GM18502 (cell line): ENCODE measurements at regions not wholly inside any gene's neighbourhood (a gene's known extent, or its start where the extent isn't known, plus 50 kb on each side); places are given as distances from the start of the nearest gene placed in this dataset.

Experiments used
- ATAC-seq: cut with Tn5 transposase; IDR thresholded peaks from one replicate; pipeline ENCODE4 v1.9.1; 2021; ENCODE audit warnings: mild to moderate bottlenecking; ENCODE audit not compliant: unreplicated experiment, poor library complexity

DNA sequence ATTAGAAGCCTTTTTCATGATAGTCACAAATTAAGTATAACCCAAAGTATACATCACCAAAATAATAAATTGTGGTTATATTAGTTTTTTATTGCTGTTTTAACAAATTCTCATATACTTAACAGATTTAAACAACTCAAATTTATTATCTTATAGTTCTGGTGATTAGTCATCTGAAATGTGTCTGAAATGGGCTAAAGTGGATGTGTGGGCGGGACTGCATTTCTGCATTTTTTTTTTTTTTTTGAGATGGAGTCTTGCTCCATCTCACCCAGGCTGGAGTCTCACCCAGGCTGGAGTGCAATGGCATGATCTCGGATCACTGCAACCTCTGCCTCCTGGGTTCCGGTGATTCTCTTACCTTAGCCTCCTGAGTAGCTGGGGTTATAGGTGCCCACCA is 891.5 kb upstream of the CELF2 start:
- no peak for ATAC-seq

DNA sequence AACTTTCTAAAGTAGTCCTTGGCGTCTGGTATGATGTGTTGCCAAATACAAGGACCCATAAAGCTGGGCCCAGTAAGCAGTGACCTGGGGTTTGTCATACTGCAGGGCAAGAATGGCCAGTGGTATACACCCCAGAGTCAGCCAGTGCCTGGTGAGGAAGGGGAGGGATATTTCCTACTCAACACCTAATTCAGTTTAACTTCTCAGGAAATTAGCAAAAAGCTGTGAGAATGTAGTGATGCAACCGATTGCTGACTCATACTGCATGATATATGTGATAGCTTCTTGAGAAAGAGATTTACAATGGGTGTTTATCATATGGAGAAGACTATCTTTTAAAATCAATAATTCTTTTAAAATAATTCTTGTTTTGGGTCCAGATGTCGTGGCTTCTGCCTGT is 889.3 kb upstream of the CELF2 start:
- no peak for ATAC-seq

DNA sequence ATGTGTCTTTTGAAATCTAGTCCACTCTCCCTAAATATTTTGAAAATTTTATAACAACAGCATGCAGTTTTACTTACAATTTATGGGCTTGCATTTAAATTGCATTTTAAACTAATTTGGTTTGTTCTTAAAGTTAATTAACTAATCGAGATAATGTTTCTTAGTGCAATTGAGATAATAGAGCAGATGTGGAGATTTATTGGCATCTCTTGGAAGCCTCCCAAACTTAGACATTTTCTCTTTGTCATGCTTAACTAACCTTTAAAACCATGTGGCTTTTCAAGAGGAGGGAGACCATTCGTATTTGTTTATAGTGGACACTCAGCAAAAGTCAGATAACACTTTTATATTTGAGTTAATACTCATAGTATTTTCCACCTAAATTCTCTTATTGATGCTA is 887.0 kb upstream of the CELF2 start:
- ATAC-seq: no peak

DNA sequence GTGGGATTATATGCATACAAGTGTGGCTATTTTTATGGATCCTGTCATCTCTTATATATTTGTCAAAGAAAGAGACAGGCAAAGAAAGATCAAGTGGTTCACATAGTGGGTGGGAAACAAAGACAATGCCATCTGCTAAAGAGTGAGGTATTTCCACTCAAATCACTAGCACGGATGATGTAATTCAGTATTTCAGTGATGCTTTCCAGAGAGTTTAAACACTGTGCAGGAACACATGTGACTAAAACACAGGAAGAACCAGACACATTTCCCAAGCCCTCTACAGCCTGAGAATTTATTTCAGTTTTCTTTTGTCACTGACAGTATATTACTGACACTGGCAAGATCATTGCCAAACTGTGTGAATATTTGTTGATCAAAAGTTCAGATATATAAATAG is 885.7 kb upstream of the CELF2 start:
- ATAC-seq: no peak

DNA sequence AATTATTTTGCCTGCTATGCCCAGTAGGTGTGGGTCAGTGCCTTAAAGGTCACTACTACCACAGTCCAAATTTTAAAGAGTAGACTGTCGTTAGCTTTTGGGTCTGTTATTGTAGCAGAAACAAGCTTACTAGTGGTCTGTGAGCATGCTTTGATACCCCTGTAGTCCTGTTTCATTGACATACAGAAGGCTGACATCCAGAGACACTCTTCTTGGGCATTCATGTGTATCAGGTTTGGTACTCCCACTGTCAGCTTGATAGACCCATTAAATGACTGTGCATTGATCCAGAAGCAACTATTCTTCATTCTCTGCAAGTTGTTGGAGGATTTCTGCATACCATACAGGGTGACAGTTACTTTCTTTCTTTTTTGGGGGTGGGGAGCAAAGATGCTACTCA is 884.4 kb upstream of the CELF2 start:
- ATAC-seq: no peak

DNA sequence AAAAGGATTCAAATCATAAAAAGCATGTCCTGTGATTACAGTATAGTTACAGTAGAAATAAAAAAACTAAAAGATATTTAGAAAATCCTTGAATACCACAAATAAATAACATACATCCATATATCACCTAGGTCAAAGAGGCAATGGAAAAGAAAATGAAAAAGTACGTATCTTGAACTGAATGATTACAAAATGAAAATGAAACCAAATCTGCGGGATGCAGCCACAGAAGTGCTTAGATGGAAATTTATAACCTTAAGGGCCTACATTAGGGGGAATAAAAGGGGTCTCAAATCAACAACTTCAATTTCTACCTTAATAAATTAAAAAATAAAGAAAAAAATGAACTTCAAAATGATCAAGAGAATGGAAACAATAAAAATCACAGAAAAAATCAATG is 879.0 kb upstream of the CELF2 start:
- ATAC-seq: no peak

DNA sequence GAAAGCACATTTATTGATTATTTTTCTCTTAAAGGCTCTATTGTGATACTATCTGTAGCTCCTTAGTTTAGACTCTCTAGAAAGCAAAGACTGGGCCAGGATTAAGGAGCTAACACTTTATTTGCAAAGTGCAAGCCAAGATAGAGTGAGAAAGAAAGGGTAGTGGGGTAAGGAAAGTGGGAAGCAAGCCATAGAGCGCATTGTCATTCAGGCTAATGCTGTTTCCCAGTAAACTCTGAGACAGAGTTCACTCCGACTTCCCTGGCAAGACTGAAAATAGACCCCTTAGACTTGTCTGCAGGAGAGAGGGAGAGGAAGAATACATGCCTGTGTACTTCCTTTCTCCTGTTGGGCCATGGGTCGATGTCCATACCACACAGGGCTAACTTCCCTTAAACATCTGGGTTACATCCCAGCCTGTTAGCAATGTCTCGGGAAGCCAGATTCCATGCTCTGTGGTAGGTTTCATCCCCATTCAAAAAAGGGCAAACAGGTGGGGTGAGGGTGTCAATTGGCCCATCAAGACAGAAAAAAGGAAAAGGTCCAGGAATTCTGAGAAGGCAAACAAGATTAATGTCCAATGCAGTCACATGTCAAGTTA is 875.8 kb upstream of the CELF2 start:
- ATAC-seq: no peak

DNA sequence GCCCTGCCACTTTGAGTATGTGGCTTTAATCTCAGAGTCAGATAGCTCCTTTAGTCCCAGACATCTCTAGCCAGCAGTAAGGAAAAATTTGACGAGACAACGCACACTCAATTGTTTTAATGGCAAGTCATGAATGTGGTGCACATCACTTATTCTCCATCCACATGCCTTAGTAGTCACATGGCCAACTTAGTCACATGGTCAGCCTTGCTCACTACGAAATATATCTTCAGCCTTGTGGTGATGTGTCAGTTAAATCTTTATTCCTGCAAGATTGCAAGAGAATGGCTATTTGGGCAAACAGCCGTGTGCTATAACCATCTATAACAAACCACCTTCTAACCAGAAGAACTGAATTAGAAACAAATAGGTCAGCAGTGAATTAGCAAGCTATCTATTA is 871.1 kb upstream of the CELF2 start:
- ATAC-seq: no peak

DNA sequence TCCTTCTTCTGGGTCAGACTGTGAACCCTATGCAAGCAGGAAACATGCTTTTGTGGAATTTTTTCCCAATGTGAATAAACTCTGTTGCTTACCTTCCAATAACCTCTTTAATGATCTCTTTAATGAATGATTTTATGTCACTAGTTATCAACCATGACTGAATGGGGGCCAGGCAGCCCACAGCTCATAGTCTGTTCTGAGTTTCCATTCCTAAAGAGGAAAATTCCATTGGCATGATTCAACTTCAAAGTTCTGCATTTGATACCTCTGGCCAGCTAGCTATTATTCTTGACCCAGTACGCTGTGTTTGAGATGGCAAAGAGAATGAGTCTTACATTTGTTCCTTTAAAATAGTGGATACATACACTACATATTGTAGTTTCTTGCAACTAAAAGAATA is 867.8 kb upstream of the CELF2 start:
- ATAC-seq: no peak

DNA sequence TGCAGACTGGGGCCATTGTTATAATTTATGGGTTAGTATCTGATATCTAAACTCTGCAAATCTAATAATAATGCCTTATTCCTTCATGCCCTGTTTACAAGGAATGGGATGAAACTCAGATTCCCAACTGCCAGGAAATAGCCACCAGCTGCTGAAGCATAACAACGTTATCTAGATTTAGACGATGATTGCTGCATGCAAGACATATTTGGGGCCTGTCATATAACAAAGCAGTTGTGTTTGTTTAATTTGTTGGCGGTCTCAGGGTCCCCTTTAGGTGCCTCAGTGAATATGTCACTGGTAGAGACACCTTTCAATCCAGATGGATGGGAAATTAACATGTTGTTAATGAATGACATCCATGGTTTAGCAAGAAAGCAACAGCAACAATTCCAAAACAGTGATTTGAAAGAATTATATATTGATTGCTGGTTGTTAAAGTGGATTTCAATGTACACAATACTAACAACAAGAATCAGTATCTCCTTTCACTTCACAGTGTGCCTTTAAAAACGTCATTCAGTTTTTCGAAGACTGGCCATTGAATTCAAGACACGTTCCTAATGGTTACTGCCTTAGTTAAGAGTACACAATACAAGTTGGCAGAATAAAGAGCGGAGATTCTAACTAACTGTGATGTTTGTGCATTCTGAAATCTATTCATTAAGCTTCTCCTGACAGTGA is 860.6 kb upstream of the CELF2 start:
- no peak for ATAC-seq

DNA sequence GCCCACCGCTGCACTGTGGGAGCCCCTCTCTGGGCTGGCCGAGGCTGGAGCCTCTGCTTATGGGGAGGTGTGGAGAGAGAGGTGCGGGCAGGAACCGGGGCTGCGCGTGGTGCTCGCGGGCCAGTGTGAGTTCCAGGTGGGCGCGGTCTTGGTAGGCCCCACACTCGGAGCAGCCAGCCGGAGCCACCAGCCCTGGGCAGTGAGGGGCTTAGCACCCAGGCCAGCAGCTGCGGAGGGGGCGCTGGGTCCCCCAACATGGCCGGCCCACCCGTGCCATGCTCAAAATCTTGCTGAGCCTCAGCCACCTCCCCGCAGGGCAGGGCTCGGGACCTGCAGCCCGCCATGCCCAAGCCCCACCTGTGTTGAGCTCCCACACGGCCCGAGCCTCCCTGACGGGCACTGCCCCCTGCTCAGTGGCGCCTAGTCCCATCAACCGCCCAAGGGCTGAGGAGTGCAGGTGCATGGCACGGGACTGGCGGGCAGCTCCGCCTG is 856.8 kb upstream of the CELF2 start:
- ATAC-seq: no peak

DNA sequence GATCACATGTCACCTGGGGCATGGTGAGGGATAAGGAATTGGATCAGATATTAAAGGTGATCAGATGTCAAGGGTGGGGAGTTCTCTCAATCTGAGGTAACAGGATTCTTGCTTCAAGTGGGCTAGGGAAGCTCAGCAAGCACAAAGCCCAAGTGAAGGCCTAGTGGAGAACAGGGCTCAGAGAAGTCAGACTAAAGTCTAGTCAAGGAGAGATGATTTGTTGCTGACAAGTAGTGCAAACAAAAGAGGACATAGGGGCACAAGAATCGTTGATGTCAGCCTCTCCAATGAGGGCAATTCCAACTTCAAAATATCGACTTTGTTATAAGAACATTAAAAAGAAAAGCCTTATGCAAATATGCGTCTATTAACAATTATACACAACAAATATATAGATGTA is 852.8 kb upstream of the CELF2 start:
- no peak for ATAC-seq

DNA sequence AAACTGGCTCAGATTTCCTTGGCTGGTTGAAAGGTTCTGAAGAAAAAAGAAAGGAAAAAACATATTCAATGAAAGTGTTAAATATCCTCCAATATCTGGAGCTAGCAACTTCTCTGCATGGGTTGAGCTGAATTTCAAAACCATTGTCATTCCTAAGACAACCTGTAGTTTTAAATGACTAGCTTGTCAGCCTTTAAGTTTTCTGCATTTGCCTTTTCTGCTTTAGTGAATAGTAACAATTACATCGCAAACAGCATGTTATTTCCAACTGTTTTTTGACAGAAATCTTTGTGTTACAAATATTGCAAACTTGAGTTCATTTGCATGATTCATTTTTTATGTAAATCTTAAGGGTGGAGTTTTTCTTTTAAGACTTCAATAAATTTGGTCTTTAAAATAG is 852.3 kb upstream of the CELF2 start:
- ATAC-seq: no peak

DNA sequence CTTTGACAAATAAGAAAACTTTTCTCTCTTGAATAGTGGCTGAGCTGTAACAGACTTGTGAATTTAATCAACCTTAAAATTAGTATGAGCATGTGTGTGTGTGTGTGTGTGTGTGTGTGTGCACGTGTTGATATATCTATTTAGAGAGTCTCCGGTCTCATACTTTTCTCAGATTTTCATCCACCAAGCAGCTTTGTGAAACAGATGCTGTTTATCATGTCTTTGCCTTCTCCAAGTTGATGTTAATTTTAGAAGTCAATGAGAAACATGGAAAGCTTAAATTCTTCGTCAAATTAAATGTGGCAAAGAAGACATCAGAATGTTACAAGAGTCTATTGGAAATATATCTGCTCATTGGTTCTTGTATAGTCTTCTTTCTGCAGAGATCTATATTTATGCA is 839.2 kb upstream of the CELF2 start:
- ATAC-seq: no peak

DNA sequence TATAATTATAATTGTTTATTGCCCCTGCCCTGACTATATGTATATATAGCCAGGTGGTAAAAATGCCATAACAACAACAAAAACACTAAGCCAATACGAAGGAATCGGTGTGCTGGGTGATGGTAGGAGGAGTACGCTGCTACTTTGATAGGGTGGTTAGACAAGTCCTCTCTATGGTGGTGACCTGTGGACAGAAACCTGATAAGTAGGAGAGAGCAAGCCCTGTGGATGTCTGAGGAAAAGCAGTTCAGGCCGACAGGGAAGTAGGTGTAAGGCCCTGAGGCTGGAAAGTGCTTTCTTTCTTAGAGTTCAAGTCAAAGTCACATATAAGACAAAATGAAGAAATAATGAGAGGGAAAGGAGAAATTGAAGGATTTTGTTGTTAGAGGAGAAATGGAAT is 823.8 kb upstream of the CELF2 start:
- no peak for ATAC-seq

DNA sequence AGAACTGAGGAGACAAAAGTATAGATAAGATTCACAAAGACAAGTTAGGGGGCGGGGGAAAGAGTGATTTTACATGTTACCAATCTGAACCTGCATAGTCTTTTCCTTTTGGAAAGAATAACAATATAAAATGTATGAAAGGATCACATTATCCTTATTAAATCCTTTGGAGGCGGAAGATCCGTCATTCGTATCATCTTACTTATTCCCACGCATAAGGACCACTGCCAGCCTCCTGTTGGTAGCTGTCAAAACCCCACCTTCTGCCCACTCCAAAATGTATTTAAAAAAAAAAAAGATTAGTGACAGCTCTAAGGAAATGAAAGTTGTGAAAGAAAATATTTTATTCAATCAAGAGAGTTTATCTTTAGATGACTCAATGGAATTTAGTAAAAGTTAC is 821.0 kb upstream of the CELF2 start:
- ATAC-seq: no peak

DNA sequence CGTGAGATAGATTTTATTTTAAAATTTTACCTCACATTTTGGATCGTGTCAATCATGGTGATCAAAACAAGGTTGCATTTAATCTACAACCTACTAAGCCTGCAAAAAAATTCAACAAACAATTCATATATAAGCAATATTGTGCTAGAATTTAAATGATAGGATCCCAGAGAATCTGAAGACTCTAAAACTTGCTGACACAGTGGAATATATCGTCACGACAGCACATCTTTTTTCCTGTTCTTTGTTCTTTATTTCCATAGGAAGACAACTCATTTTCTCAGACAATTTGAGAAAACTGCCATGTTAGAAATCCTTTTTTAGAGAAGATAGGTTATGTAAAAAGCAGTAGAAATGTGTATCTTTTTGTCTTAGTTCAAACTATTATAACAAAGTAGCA is 820.2 kb upstream of the CELF2 start:
- ATAC-seq: no peak

DNA sequence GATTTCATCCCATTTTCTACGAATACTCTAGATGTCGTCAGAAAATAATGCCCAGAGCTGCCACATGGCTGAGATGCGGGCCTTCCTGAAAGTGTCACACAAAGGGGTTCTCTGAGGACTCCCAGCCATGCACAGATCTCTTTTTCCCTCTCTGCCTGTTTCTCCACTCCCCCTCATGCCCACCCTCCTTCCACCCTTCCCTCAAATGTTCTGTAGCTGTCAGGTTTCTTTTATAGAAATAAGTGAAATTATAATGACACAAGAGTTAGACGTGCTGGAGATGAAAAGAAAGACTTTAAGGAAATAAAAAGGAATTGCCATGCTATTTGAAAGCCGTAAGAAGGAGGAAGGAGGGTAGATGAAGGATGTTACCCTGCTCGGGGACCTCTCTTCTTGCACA is 819.3 kb upstream of the CELF2 start:
- ATAC-seq: no peak

DNA sequence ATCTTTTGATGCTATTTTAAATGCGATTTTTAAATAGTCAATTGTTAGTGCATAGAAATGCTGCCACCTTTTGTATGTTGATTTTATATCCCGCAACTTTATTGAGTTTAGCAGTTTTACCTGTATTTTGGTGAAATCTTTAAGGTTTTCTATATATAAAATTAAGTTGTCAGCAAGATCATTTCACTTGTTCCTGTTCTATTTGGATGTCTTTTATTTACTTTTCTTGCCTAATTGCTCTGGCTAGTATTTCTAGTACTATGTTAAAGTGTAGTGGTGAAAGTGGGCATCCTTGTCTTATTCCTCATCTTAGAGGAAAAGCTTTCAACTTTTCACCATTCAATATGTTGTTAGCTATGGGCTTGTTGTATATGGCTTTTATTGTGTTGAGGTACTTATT is 813.3 kb upstream of the CELF2 start:
- ATAC-seq: no peak

DNA sequence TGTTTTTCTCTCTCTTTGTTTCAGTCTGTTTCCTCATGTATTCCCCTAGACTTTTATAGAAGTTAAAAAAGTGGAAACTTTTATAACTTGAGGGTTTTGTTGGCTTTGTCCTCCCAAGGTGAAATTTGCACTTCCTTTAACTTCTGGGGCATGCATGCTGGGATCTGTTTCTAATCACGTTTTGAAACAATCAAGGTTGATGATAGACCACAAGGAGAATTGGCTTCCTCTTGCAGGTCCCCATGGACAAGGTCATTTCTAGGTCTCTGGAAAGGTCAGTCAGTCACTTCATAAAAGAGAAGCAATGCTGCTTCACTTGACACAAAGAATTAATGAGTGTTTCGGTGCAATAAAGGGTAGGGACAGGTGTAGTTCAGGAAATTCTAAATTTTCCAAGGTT is 811.8 kb upstream of the CELF2 start:
- ATAC-seq: no peak

DNA sequence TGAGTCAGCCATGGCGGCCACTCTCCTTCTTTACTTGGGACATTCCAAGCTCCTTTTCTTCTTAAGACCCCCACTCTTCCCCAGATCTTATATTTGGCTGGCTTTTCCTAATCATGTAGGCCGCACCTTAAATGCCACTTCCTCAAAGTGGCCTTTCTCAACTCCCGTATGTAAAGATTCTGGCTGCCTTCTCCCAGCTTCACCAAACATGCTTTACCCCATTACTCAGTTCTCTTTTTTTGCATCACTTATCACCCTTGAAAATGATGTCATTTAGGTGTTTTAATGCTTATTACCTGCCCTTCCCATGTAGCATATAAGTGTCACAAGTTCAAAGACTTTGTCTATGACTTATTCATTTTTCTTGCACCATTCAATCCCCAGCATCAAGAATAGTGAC is 810.1 kb upstream of the CELF2 start:
- no peak for ATAC-seq

DNA sequence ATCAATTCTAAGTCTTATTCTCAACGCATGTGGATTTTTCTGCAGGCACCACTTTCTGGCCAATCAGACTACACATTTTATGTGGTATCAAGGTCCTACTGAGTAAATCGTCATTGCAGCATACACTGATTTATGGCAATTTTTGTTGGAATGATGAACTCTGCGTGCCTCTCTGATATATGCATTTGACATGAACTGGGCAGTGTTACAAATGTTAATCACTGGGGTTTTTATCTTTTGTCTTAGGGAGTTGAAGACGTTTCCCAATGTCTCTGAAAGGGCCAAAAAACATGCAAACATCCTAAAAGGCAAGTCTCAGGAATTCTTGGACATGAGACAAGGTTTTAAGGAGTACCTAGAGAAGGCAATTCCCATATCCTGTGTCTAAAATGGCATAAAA is 809.5 kb upstream of the CELF2 start:
- no peak for ATAC-seq
